ENCODE measurements at regions not wholly inside any gene's neighbourhood (a gene's known extent, or its start where the extent isn't known, plus 50 kb on each side); places are given as distances from the start of the nearest gene placed in this dataset.

DNA sequence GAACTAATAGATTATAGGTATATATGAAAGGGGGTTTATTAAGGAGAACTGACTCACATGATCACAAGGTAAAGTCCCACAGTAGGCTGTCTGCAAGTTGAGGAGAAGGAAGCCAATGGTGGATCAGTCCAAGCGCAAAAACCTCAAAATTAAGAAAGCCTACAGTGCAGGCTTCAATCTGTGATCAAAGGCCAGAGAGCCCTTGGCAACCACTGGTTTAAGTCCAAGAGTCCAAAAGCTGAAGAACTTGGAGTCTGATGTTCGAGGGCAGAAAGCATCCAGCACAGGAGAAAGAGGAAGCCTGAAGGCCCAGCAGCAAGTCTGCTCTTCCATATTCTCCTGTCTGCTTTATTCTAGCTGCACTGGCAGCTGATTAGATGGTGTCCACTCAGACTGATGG, 721.3 kb upstream of the PCDH9 start:
- H3K4me3 ChIP-seq (replicated peaks in 1 of 4; ENCODE audit: control extremely low read depth in 1 of 4, insufficient read depth in 1 of 4, low read depth in 3 of 4, low read length in 4 of 4) = no peak overlapping the region
- no peaks in the 10 kb centered on the region for H4K20me1 ChIP-seq (ENCODE audit: control insufficient read depth, extremely low read depth, insufficient read depth, low read length)
- H3K27ac ChIP-seq (ENCODE audit: insufficient read depth, low read length) = no peak overlapping the region
- H3K4me2 ChIP-seq (ENCODE audit: extremely low read depth, insufficient read depth, low read length) = no peak overlapping the region
- H3K79me2 ChIP-seq (ENCODE audit: control insufficient read depth, insufficient read depth, low read length) = no peaks in the 10 kb centered on the region
- no peak for DNase-seq (ENCODE audit: low read depth in 2 of 2)
- H2AFZ ChIP-seq (ENCODE audit: low read length) = no peak overlapping the region
- H3K4me1 ChIP-seq (ENCODE audit: control insufficient read depth, extremely low read depth, insufficient read depth, low read length) = no peaks in the 10 kb centered on the region
- H3K9ac ChIP-seq (ENCODE audit: insufficient read depth, low read length) = no peak overlapping the region
- no peak for TF ChIP-seq EZH2 (IDR thresholded peaks at IDR 0.05; ENCODE audit: low read length, missing control alignments)
- H3K27me3 ChIP-seq (ENCODE audit: control insufficient read depth, insufficient read depth, low read length) = no peaks in the 10 kb centered on the region
- no peaks in the 10 kb centered on the region for H3K9me3 ChIP-seq (ENCODE audit: control insufficient read depth, insufficient read depth, low read depth, low read length)
- no peaks in the 10 kb centered on the region for H3K36me3 ChIP-seq (ENCODE audit: control insufficient read depth, insufficient read depth, low read length)

DNA sequence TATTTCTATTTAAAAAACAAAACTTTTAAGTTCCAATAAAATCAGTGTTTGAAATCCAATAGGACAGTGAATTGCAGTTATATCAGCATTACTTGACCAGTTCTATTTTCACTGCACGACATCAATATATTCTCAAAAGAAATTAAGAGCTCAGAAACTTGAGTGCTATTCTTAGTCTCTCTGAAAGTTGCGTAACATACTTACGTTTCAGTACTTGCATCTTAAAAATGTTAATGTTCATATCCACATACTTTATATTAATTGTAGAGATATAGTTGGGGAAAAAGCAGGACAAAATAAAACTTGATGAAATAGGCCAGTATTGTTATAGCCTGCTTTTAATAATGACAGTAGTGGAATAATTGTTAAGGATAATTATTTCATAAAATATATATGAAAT, 720.5 kb upstream of the PCDH9 start:
- Histone ChIP-seq H3K9ac (ENCODE audit: insufficient read depth, low read length) (no peak overlapping the region), H3K9me3 (ENCODE audit: control insufficient read depth, insufficient read depth, low read depth, low read length) (no peaks in the 10 kb centered on the region), H3K4me1 (ENCODE audit: control insufficient read depth, extremely low read depth, insufficient read depth, low read length) (no peaks in the 10 kb centered on the region), H3K4me2 (ENCODE audit: extremely low read depth, insufficient read depth, low read length) (no peak overlapping the region), H3K27ac (ENCODE audit: insufficient read depth, low read length) (no peak overlapping the region), H2AFZ (ENCODE audit: low read length) (no peak overlapping the region), H3K36me3 (ENCODE audit: control insufficient read depth, insufficient read depth, low read length) (no peaks in the 10 kb centered on the region), H3K27me3 (ENCODE audit: control insufficient read depth, insufficient read depth, low read length) (no peaks in the 10 kb centered on the region), H4K20me1 (ENCODE audit: control insufficient read depth, extremely low read depth, insufficient read depth, low read length) (no peaks in the 10 kb centered on the region), H3K79me2 (ENCODE audit: control insufficient read depth, insufficient read depth, low read length) (no peaks in the 10 kb centered on the region), H3K4me3 (replicated peaks in 1 of 4; ENCODE audit: control extremely low read depth in 1 of 4, insufficient read depth in 1 of 4, low read depth in 3 of 4, low read length in 4 of 4) (no peak overlapping the region)
- TF ChIP-seq, protein P1, sequence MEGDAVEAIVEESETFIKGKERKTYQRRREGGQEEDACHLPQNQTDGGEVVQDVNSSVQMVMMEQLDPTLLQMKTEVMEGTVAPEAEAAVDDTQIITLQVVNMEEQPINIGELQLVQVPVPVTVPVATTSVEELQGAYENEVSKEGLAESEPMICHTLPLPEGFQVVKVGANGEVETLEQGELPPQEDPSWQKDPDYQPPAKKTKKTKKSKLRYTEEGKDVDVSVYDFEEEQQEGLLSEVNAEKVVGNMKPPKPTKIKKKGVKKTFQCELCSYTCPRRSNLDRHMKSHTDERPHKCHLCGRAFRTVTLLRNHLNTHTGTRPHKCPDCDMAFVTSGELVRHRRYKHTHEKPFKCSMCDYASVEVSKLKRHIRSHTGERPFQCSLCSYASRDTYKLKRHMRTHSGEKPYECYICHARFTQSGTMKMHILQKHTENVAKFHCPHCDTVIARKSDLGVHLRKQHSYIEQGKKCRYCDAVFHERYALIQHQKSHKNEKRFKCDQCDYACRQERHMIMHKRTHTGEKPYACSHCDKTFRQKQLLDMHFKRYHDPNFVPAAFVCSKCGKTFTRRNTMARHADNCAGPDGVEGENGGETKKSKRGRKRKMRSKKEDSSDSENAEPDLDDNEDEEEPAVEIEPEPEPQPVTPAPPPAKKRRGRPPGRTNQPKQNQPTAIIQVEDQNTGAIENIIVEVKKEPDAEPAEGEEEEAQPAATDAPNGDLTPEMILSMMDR (conservative IDR thresholded peaks at IDR 0.05 in 1 of 2, IDR thresholded peaks at IDR 0.05 in 1 of 2; ENCODE audit: low read depth in 1 of 2, low read length in 2 of 2) = no peak
- DNase-seq (ENCODE audit: low read depth in 2 of 2) = no peak

DNA sequence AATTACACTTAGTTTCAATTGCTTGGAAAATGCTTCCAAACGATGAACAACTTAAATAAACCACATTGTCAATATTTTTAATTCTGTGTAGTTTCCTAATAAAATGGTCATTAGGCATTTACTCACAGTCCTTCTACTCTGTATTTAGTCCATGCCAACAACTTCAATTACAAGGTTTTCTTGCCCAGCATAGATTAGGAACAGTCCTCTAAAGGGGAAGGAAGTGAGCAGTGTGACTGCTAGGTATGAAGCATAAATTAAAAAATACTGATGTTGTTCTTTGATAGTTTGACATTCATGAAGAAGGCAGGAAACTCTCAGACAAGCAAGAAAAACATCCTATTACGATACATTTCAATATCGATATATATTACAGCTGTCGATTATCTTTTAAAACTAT, 716.0 kb upstream of the PCDH9 start:
- no peaks in the 10 kb centered on the region for H4K20me1 ChIP-seq (ENCODE audit: control insufficient read depth, extremely low read depth, insufficient read depth, low read length)
- H3K27ac ChIP-seq (ENCODE audit: insufficient read depth, low read length) = no peak overlapping the region
- H3K4me2 ChIP-seq (ENCODE audit: extremely low read depth, insufficient read depth, low read length) = no peak overlapping the region
- H3K9me3 ChIP-seq (ENCODE audit: control insufficient read depth, insufficient read depth, low read depth, low read length) = no peaks in the 10 kb centered on the region
- H3K4me1 ChIP-seq (ENCODE audit: control insufficient read depth, extremely low read depth, insufficient read depth, low read length) = no peaks in the 10 kb centered on the region
- no peaks in the 10 kb centered on the region for H3K36me3 ChIP-seq (ENCODE audit: control insufficient read depth, insufficient read depth, low read length)
- H3K4me3 ChIP-seq (replicated peaks in 1 of 4; ENCODE audit: control extremely low read depth in 1 of 4, insufficient read depth in 1 of 4, low read depth in 3 of 4, low read length in 4 of 4) = no peak overlapping the region
- no peaks in the 10 kb centered on the region for H3K27me3 ChIP-seq (ENCODE audit: control insufficient read depth, insufficient read depth, low read length)
- H3K79me2 ChIP-seq (ENCODE audit: control insufficient read depth, insufficient read depth, low read length) = no peaks in the 10 kb centered on the region
- no peak for DNase-seq (ENCODE audit: low read depth in 2 of 2)
- no peak overlapping the region for H3K9ac ChIP-seq (ENCODE audit: insufficient read depth, low read length)
- TF ChIP-seq, protein P1 (conservative IDR thresholded peaks at IDR 0.05 in 1 of 2, IDR thresholded peaks at IDR 0.05 in 1 of 2; ENCODE audit: low read depth in 1 of 2, low read length in 2 of 2) = no peak
- no peak for TF ChIP-seq EZH2 (IDR thresholded peaks at IDR 0.05; ENCODE audit: low read length, missing control alignments)
- H2AFZ ChIP-seq (ENCODE audit: low read length) = no peak overlapping the region

Data from fibroblast of lung (primary cell).